ENCODE measurements at regions not wholly inside any gene's neighbourhood (a gene's known extent, or its start where the extent isn't known, plus 50 kb on each side); places are given as distances from the start of the nearest gene placed in this dataset.

GRCh38 chr13:50162567-50162966 lies 147.3 kb downstream of the KCNRG start:
- TF ChIP-seq CTCF (IDR thresholded peaks at IDR 0.05) (no peak), ZFX (IDR thresholded peaks at IDR 0.05; ENCODE audit: borderline replicate concordance) (no peak)
